ENCODE measurements at regions not wholly inside any gene's neighbourhood (a gene's known extent, or its start where the extent isn't known, plus 50 kb on each side); places are given as distances from the start of the nearest gene placed in this dataset.

- Mint-ChIP-seq H3K36me3 (ENCODE audit: insufficient read depth) (no peaks in the 10 kb centered on the region), H3K4me1 (ENCODE audit: low read depth in 2 of 2) (no peaks in the 10 kb centered on the region), H3K9me3 (no peaks in the 10 kb centered on the region), H3K27ac (no peak overlapping the region), H3K27me3 (peaks cover 11 to 44% of the 10 kb centered on the region in 2 donors), H3K4me3 (no peak overlapping the region)
- DNase-seq (no peak), ATAC-seq (replicated peaks) (no peak)
These were observed 143.5 kb downstream of the GPBP1 start for GRCh38 chr5:57317341-57317740.

- H3K4me3 Mint-ChIP-seq, result no peak overlapping the region
- H3K4me1 Mint-ChIP-seq (ENCODE audit: low read depth in 2 of 2), result no peaks in the 10 kb centered on the region
- no peak overlapping the region for H3K27ac Mint-ChIP-seq
- ATAC-seq (replicated peaks) (no peak), DNase-seq (no peak)
- no peaks in the 10 kb centered on the region for H3K36me3 Mint-ChIP-seq (ENCODE audit: insufficient read depth)
- no peaks in the 10 kb centered on the region for H3K9me3 Mint-ChIP-seq
- peaks cover 11 to 40% of the 10 kb centered on the region in 2 donors for H3K27me3 Mint-ChIP-seq
These were observed 143.0 kb downstream of the GPBP1 start for GRCh38 chr5:57316798-57317327.

GRCh38 chr5:57315941-57316340, 142.1 kb downstream of the GPBP1 start:
- Mint-ChIP-seq H3K4me1 (ENCODE audit: low read depth in 2 of 2) (no peaks in the 10 kb centered on the region), H3K9me3 (no peaks in the 10 kb centered on the region), H3K36me3 (ENCODE audit: insufficient read depth) (no peaks in the 10 kb centered on the region), H3K4me3 (no peak overlapping the region), H3K27ac (no peak overlapping the region), H3K27me3 (peaks cover 11 to 30% of the 10 kb centered on the region in 2 donors)
- DNase-seq (no peak), ATAC-seq (replicated peaks) (no peak)
